ENCODE measurements at regions not wholly inside any gene's neighbourhood (a gene's known extent, or its start where the extent isn't known, plus 50 kb on each side); places are given as distances from the start of the nearest gene placed in this dataset.

GRCh38 chrX:151240237-151240636 is 63.9 kb downstream of the GPR50 start:
- no peak for TF ChIP-seq NFYB (CRISPR knock-in tag; conservative IDR thresholded peaks at IDR 0.05; ENCODE audit: low read depth)
- TF ChIP-seq CTCF (IDR thresholded peaks at IDR 0.05): no peak
- TF ChIP-seq PRRX2 (CRISPR knock-in tag; IDR thresholded peaks at IDR 0.05): no peak
- TF ChIP-seq HMGA2 (CRISPR knock-in tag; IDR thresholded peaks at IDR 0.05): no peak
- no peak for TF ChIP-seq GABPB1 (CRISPR knock-in tag; IDR thresholded peaks at IDR 0.05)
- no peak for TF ChIP-seq ZNF263 (CRISPR knock-in tag; IDR thresholded peaks at IDR 0.05; ENCODE audit: low read depth)
- TF ChIP-seq ERG (CRISPR knock-in tag; IDR thresholded peaks at IDR 0.05): no peak
- TF ChIP-seq ZNF512 (CRISPR knock-in tag; IDR thresholded peaks at IDR 0.05; ENCODE audit: borderline replicate concordance): no peak
- TF ChIP-seq IRF2 (CRISPR knock-in tag; IDR thresholded peaks at IDR 0.05; ENCODE audit: borderline replicate concordance, low read depth): no peak
- no peak for TF ChIP-seq PREB (CRISPR knock-in tag; IDR thresholded peaks at IDR 0.05; ENCODE audit: borderline replicate concordance)

Measured in WTC11 (cell line).